Stimulated activated naive CD8-positive, alpha-beta T cell treated with anti-CD3 and anti-CD28 coated beads, Interleukin-15, amount 100 ng/mL, for 72 hours (primary cell): ENCODE measurements at regions not wholly inside any gene's neighbourhood (a gene's known extent, or its start where the extent isn't known, plus 50 kb on each side); places are given as distances from the start of the nearest gene placed in this dataset.

Source experiments
- ATAC-seq: fragments of 150-1000 bp; cut with Tn5 transposase; 2 replicates; pipeline ENCODE4 v1.10.0; 2021; ENCODE audit warnings: mild to moderate bottlenecking, moderate library complexity
- DNase-seq, 2 donors: peaks; one replicate each; pipeline ENCODE4 v3.0.0; 2021 to 2022
- H3K27ac Mint-ChIP-seq, 2 donors: one replicate each; pipeline ENCODE4 v1.8.0; 2022; ENCODE audit warnings: mild to moderate bottlenecking in 2 of 2, mixed read lengths in 2 of 2, moderate library complexity in 2 of 2
- H3K27me3 Mint-ChIP-seq: one replicate; pipeline ENCODE4 v1.8.0; 2022; ENCODE audit warnings: mixed read lengths
- H3K4me1 Mint-ChIP-seq: one replicate; pipeline ENCODE4 v1.8.0; 2022; ENCODE audit warnings: mild to moderate bottlenecking, mixed read lengths
- H3K4me3 Mint-ChIP-seq, 2 donors: one replicate each; pipeline ENCODE4 v1.8.0; 2022; ENCODE audit warnings: mild to moderate bottlenecking in 2 of 2, mixed read lengths in 2 of 2, moderate library complexity in 1 of 2
- H3K9me3 Mint-ChIP-seq, 2 donors: one replicate each; pipeline ENCODE4 v1.8.0; 2022; ENCODE audit warnings: mixed read lengths in 2 of 2

GRCh38 chr5:158549311-158549710 is 550.4 kb downstream of the EBF1 start:
- no peaks in the 10 kb centered on the region for H3K27me3 Mint-ChIP-seq
- H3K4me3 Mint-ChIP-seq: no peak overlapping the region
- peaks cover 15% of the 10 kb centered on the region for H3K4me1 Mint-ChIP-seq
- no peak overlapping the region for H3K27ac Mint-ChIP-seq
- peaks cover 0 to 17% of the 10 kb centered on the region in 2 donors for H3K9me3 Mint-ChIP-seq
- ATAC-seq: no peak
- DNase-seq: no peak

- H3K27ac Mint-ChIP-seq: no peak overlapping the region
- peaks cover 35% of the 10 kb centered on the region for H3K4me1 Mint-ChIP-seq
- DNase-seq: no peak
- H3K9me3 Mint-ChIP-seq: peaks cover 0 to 17% of the 10 kb centered on the region in 2 donors
- H3K27me3 Mint-ChIP-seq: no peaks in the 10 kb centered on the region
- no peak overlapping the region for H3K4me3 Mint-ChIP-seq
- ATAC-seq: no peak
Observed at GRCh38 chr5:158546748-158547147, 553.0 kb downstream of the EBF1 start.

- ATAC-seq: no peak
- no peak for DNase-seq
- Mint-ChIP-seq H3K27ac (no peak overlapping the region), H3K27me3 (no peaks in the 10 kb centered on the region), H3K9me3 (peaks cover 0 to 17% of the 10 kb centered on the region in 2 donors), H3K4me1 (peaks cover 42% of the 10 kb centered on the region), H3K4me3 (no peak overlapping the region)
Observed at GRCh38 chr5:158545949-158546530, 553.7 kb downstream of the EBF1 start.

- Mint-ChIP-seq H3K27ac (no peak overlapping the region), H3K27me3 (no peaks in the 10 kb centered on the region), H3K4me1 (peaks cover 49% of the 10 kb centered on the region), H3K9me3 (peaks cover 0 to 17% of the 10 kb centered on the region in 2 donors), H3K4me3 (no peak overlapping the region)
- ATAC-seq (peak; percentile 22), DNase-seq (no peak)
Observed at GRCh38 chr5:158544388-158545339, 555.1 kb downstream of the EBF1 start.

- DNase-seq: no peak
- peak overlapping the region in 1 of 2 donors; percentile 19 for H3K4me3 Mint-ChIP-seq
- H3K4me1 Mint-ChIP-seq: peaks cover 57% of the 10 kb centered on the region
- no peaks in the 10 kb centered on the region for H3K27me3 Mint-ChIP-seq
- peaks cover 0 to 14% of the 10 kb centered on the region in 2 donors for H3K9me3 Mint-ChIP-seq
- ATAC-seq: peak; percentile 85
- H3K27ac Mint-ChIP-seq: peak overlapping the region in 1 of 2 donors; percentile 19
Observed at GRCh38 chr5:158543539-158544387, 556.0 kb downstream of the EBF1 start.

- peak overlapping the region in 1 of 2 donors; percentile 67 for H3K27ac Mint-ChIP-seq
- peak overlapping the region; percentile 35 to 52 for H3K4me3 Mint-ChIP-seq
- no peak for DNase-seq
- peaks cover 65% of the 10 kb centered on the region for H3K4me1 Mint-ChIP-seq
- H3K27me3 Mint-ChIP-seq: no peaks in the 10 kb centered on the region
- no peaks in the 10 kb centered on the region for H3K9me3 Mint-ChIP-seq
- ATAC-seq: peak; percentile 37
Observed at GRCh38 chr5:158541536-158542297, 558.0 kb downstream of the EBF1 start.

GRCh38 chr5:158538506-158539074 is 561.1 kb downstream of the EBF1 start:
- H3K27ac Mint-ChIP-seq: peak overlapping the region in 1 of 2 donors; percentile 42
- no peaks in the 10 kb centered on the region for H3K9me3 Mint-ChIP-seq
- H3K4me3 Mint-ChIP-seq: no peak overlapping the region
- no peaks in the 10 kb centered on the region for H3K27me3 Mint-ChIP-seq
- ATAC-seq: peak; percentile 47
- no peak for DNase-seq
- H3K4me1 Mint-ChIP-seq: peaks cover 43% of the 10 kb centered on the region

- Mint-ChIP-seq H3K4me1 (peaks cover 37% of the 10 kb centered on the region), H3K9me3 (no peaks in the 10 kb centered on the region), H3K27me3 (no peaks in the 10 kb centered on the region), H3K4me3 (no peak overlapping the region), H3K27ac (peak overlapping the region; percentile 1 to 27)
- no peak for DNase-seq
- no peak for ATAC-seq
Observed at GRCh38 chr5:158537366-158537765, 562.4 kb downstream of the EBF1 start.

- H3K27me3 Mint-ChIP-seq: no peaks in the 10 kb centered on the region
- H3K4me3 Mint-ChIP-seq: no peak overlapping the region
- no peaks in the 10 kb centered on the region for H3K9me3 Mint-ChIP-seq
- no peak for ATAC-seq
- peaks cover 18% of the 10 kb centered on the region for H3K4me1 Mint-ChIP-seq
- no peak for DNase-seq
- H3K27ac Mint-ChIP-seq: peak overlapping the region in 1 of 2 donors; percentile 20
Observed at GRCh38 chr5:158534203-158534602, 565.5 kb downstream of the EBF1 start.

- Mint-ChIP-seq H3K27ac (no peak overlapping the region), H3K4me3 (no peak overlapping the region), H3K27me3 (no peaks in the 10 kb centered on the region), H3K4me1 (peaks cover 6% of the 10 kb centered on the region), H3K9me3 (no peaks in the 10 kb centered on the region)
- DNase-seq (no peak), ATAC-seq (no peak)
Observed at GRCh38 chr5:158532739-158533138, 567.0 kb downstream of the EBF1 start.

GRCh38 chr5:158531860-158532259 is 567.9 kb downstream of the EBF1 start:
- no peak overlapping the region for H3K4me3 Mint-ChIP-seq
- no peak for DNase-seq
- no peak overlapping the region for H3K27ac Mint-ChIP-seq
- H3K27me3 Mint-ChIP-seq: no peaks in the 10 kb centered on the region
- no peaks in the 10 kb centered on the region for H3K9me3 Mint-ChIP-seq
- no peak for ATAC-seq
- peaks cover 6% of the 10 kb centered on the region for H3K4me1 Mint-ChIP-seq

GRCh38 chr5:158530115-158530514 is 569.6 kb downstream of the EBF1 start:
- H3K9me3 Mint-ChIP-seq: no peaks in the 10 kb centered on the region
- H3K27ac Mint-ChIP-seq: peak overlapping the region in 1 of 2 donors; percentile 42
- H3K4me1 Mint-ChIP-seq: peaks cover 6% of the 10 kb centered on the region
- H3K27me3 Mint-ChIP-seq: no peaks in the 10 kb centered on the region
- ATAC-seq: no peak
- no peak overlapping the region for H3K4me3 Mint-ChIP-seq
- DNase-seq: no peak

GRCh38 chr5:158529454-158529853 is 570.3 kb downstream of the EBF1 start:
- no peak overlapping the region for H3K27ac Mint-ChIP-seq
- no peak for DNase-seq
- H3K4me3 Mint-ChIP-seq: no peak overlapping the region

GRCh38 chr5:158525663-158526062 is 574.1 kb downstream of the EBF1 start:
- DNase-seq (no peak), ATAC-seq (no peak)
- H3K27ac Mint-ChIP-seq: no peak overlapping the region
- no peaks in the 10 kb centered on the region for H3K27me3 Mint-ChIP-seq
- H3K4me1 Mint-ChIP-seq: no peaks in the 10 kb centered on the region
- H3K4me3 Mint-ChIP-seq: no peak overlapping the region
- no peaks in the 10 kb centered on the region for H3K9me3 Mint-ChIP-seq

More at GRCh38 chr5:158529454-158529853, 570.3 kb downstream of the EBF1 start:
- Mint-ChIP-seq H3K4me1 (peaks cover 6% of the 10 kb centered on the region), H3K9me3 (no peaks in the 10 kb centered on the region), H3K27me3 (no peaks in the 10 kb centered on the region)
- no peak for ATAC-seq
